ENCODE measurements at regions not wholly inside any gene's neighbourhood (a gene's known extent, or its start where the extent isn't known, plus 50 kb on each side); places are given as distances from the start of the nearest gene placed in this dataset.

DNA sequence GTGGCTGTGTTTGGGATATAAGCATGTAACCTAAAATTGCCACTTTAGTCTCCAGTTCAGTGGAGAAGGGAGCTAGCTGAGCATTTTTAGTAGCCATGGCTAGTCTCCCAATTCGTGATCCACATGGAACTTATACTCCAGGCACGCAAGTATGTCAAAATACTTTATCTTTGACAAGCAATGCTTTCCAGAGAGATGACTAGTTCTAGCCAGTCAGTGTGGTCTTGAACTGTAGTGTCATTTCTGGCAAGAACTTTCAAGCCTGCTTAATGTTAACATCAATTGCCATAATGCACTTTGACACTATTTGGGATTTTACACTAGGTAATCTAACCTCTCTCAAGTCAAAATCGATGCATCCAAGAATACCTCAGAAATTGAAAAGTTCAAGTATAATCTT, 660.0 kb downstream of the PTPRC start:
- no peak for DNase-seq (ENCODE audit: extremely low read depth, insufficient read length)
- H3K4me3 ChIP-seq (replicated peaks; ENCODE audit: low read depth, low read length) = no peak overlapping the region
- H3K27me3 ChIP-seq (replicated peaks; ENCODE audit: control insufficient read depth, insufficient read depth, low read length) = no peaks in the 10 kb centered on the region
- TF ChIP-seq, protein P1, sequence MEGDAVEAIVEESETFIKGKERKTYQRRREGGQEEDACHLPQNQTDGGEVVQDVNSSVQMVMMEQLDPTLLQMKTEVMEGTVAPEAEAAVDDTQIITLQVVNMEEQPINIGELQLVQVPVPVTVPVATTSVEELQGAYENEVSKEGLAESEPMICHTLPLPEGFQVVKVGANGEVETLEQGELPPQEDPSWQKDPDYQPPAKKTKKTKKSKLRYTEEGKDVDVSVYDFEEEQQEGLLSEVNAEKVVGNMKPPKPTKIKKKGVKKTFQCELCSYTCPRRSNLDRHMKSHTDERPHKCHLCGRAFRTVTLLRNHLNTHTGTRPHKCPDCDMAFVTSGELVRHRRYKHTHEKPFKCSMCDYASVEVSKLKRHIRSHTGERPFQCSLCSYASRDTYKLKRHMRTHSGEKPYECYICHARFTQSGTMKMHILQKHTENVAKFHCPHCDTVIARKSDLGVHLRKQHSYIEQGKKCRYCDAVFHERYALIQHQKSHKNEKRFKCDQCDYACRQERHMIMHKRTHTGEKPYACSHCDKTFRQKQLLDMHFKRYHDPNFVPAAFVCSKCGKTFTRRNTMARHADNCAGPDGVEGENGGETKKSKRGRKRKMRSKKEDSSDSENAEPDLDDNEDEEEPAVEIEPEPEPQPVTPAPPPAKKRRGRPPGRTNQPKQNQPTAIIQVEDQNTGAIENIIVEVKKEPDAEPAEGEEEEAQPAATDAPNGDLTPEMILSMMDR (IDR thresholded peaks at IDR 0.05; ENCODE audit: insufficient read depth, low read length, poor library complexity, severe bottlenecking) = no peak
- no peaks in the 10 kb centered on the region for H3K36me3 ChIP-seq (ENCODE audit: control insufficient read depth, insufficient read depth, low read length)

DNA sequence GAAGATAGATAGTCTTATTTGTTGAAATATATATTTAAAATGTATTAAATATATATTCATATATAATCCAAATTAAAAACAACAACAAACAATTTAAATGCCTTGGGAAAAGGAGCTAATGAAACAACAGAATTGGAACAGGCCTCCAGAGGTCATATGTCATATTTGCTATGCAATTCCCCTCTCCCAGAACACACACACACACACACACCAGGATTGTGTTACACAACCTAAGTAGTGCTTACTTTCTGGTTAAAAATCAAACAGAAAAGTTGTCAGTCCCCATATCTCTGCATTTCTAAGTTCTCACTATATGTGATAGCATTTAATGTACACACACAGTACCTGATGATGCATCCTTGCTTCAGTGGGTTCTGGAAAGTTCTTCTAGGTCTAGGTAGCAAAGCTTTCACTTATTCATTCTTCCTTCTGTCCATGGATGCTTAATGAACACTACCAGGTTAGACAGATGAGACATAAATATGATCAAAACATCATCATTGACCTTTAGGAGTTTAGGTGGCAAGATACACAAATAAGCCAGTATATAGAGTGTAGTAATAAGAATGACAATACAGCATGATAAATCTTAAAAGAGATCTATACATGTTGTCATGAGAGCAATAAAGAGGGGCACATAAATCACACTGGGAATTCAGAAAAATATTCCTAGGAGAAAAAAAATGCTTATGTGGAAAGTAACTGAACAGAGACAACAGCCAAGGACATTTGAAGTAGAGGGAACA, 662.8 kb downstream of the PTPRC start:
- H3K36me3 ChIP-seq (ENCODE audit: control insufficient read depth, insufficient read depth, low read length) = no peaks in the 10 kb centered on the region
- no peaks in the 10 kb centered on the region for H3K27me3 ChIP-seq (replicated peaks; ENCODE audit: control insufficient read depth, insufficient read depth, low read length)
- TF ChIP-seq, protein P1 (IDR thresholded peaks at IDR 0.05; ENCODE audit: insufficient read depth, low read length, poor library complexity, severe bottlenecking) = no peak
- no peak for DNase-seq (ENCODE audit: extremely low read depth, insufficient read length)
- H3K4me3 ChIP-seq (replicated peaks; ENCODE audit: low read depth, low read length) = no peak overlapping the region

DNA sequence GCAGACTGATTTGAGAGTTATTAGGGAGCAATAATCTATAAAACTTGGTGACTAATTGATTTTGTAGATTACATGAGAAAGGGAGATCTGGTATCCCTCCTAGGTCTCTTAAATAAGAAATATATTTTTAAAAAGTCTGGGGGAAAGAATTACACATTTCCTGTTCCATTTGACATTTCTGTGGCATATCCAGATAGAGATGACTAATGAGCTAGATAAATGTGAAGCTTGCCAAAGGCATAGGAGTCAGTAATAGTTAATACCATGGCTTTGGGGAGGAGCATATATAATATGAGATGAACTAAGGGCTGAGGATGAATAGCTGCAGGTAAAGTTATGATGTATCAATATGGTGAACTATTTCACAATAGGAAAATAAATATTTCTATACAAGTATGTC, 663.7 kb downstream of the PTPRC start:
- TF ChIP-seq, protein P1 (IDR thresholded peaks at IDR 0.05; ENCODE audit: insufficient read depth, low read length, poor library complexity, severe bottlenecking) = no peak
- DNase-seq (ENCODE audit: extremely low read depth, insufficient read length) = no peak

DNA sequence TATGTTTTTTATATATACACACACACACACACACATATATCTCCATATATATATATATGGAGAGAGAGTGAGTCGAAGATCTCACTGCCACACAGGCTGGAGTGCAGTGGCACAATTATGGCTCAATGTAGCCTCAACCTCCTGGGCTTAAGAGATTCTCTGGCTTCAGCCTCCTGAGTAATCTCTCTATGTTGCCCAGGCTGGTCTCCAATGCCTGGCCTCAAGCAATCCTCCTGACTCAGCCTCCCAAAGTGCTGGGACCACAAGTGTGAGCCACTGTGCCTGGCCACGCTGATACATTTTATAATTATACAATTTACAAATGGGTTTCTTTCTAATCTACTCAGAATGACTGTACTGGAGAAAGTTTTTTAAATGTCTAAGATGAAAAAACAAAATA, 664.2 kb downstream of the PTPRC start:
- Histone ChIP-seq H3K4me3 (replicated peaks; ENCODE audit: low read depth, low read length) (no peak overlapping the region), H3K27me3 (replicated peaks; ENCODE audit: control insufficient read depth, insufficient read depth, low read length) (no peaks in the 10 kb centered on the region), H3K36me3 (ENCODE audit: control insufficient read depth, insufficient read depth, low read length) (no peaks in the 10 kb centered on the region)
- no peak for DNase-seq (ENCODE audit: extremely low read depth, insufficient read length)
- TF ChIP-seq, protein P1 (IDR thresholded peaks at IDR 0.05; ENCODE audit: insufficient read depth, low read length, poor library complexity, severe bottlenecking) = no peak

More for the DNA sequence above, 663.7 kb downstream of the PTPRC start:
- Histone ChIP-seq H3K27me3 (replicated peaks; ENCODE audit: control insufficient read depth, insufficient read depth, low read length) (no peaks in the 10 kb centered on the region), H3K36me3 (ENCODE audit: control insufficient read depth, insufficient read depth, low read length) (no peaks in the 10 kb centered on the region), H3K4me3 (replicated peaks; ENCODE audit: low read depth, low read length) (no peak overlapping the region)

DNA sequence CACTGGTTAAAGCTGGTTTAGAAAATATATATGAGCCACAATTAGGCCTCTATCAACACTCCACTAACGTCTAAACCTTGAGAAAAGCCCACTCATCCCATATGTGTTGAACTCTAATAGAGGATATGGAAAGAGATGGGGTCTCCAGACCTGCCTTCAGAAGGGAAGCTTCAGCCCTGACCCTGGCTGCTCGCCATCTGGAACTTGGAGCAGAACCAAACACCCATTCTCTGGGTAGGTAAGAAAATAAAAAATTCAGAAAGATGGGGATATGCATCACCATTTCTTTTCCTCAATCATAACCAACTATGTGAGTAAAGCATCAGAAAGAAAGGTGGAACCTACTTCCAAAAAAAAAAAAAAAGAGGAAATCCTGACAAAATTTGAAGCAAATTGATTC, 666.2 kb downstream of the PTPRC start:
- no peak for DNase-seq (ENCODE audit: extremely low read depth, insufficient read length)
- H3K27me3 ChIP-seq (replicated peaks; ENCODE audit: control insufficient read depth, insufficient read depth, low read length) = no peaks in the 10 kb centered on the region
- TF ChIP-seq, protein P1 (IDR thresholded peaks at IDR 0.05; ENCODE audit: insufficient read depth, low read length, poor library complexity, severe bottlenecking) = no peak

More for the DNA sequence above, 666.2 kb downstream of the PTPRC start:
- H3K36me3 ChIP-seq (ENCODE audit: control insufficient read depth, insufficient read depth, low read length) = no peaks in the 10 kb centered on the region
- no peak overlapping the region for H3K4me3 ChIP-seq (replicated peaks; ENCODE audit: low read depth, low read length)

All from GM06990 (cell line).